ENCODE measurements at regions not wholly inside any gene's neighbourhood (a gene's known extent, or its start where the extent isn't known, plus 50 kb on each side); places are given as distances from the start of the nearest gene placed in this dataset.

DNA sequence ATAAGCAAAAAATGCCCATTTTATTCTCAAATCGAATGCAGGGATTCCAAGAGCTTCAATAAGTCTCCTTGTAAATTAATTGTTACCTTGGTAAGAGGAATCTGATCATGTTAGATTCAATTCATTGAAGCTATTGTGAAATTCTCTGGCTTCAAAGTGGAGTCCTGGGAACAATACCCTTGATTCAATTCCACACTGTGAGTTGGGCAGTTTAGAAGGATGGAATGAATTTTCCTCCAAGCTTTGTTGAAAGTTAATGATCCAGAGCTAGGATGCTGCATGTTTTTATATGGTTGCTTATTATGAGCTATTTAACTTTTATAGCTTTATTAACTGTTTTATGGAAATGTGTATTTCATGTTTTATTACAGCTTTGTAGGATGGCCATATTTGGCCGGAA lies 89.9 kb upstream of the IGF1 start:
- ATAC-seq (no peak), DNase-seq (ENCODE audit: low read depth in 1 of 2, low spot score in 1 of 2) (no peak), FAIRE-seq (no peak)
- Histone ChIP-seq H3K4me3 (no peak overlapping the region), H3K27ac (peak overlapping the region in 1 of 2 experiments; percentile 30; a peak in 2 of 6 replicates), H3K4me2 (no peak overlapping the region), H3K4me1 (peaks cover 25% of the 10 kb centered on the region), H3K9me3 (peaks cover 10% of the 10 kb centered on the region)
- POLR2A ChIA-PET = no interaction called here
- TF ChIP-seq POLR2AphosphoS2 (conservative IDR thresholded peaks at IDR 0.05; ENCODE audit: low read length) (no peak), KDM1A (IDR thresholded peaks at IDR 0.05; ENCODE audit: low read depth) (no peak), HEYL (CRISPR knock-in tag; IDR thresholded peaks at IDR 0.05) (no peak), MAX (IDR thresholded peaks at IDR 0.05) (no peak), RCOR1 (IDR thresholded peaks at IDR 0.05; ENCODE audit: low read depth, low read length) (no peak), NFE2L2 (conservative IDR thresholded peaks at IDR 0.05; ENCODE audit: low read length) (no peak), SMC3 (IDR thresholded peaks at IDR 0.05) (no peak), CBX2 (IDR thresholded peaks at IDR 0.05; ENCODE audit: borderline replicate concordance, low read depth) (no peak), NR3C1 (IDR thresholded peaks at IDR 0.05) (no peak), ZFP36 (IDR thresholded peaks at IDR 0.05; ENCODE audit: borderline replicate concordance, partially characterized antibody) (no peak), FOSB (CRISPR knock-in tag; IDR thresholded peaks at IDR 0.05) (no peak), RFX5 (IDR thresholded peaks at IDR 0.05) (no peak)
- CTCF ChIA-PET = interaction anchor here (0.7 to 1.1 kb wide), 2 partner anchors 89 to 171 kb away, joined by 3 to 4 read pairs; no protein-coding TSS in a partner anchor
- 76% methylated on average over 2 of the region's 2 CpGs for WGBS (ENCODE audit: missing lambda C conversion rate)

- H3K4me1 ChIP-seq = peaks cover 25% of the 10 kb centered on the region
- H3K27ac ChIP-seq = peak overlapping the region in 1 of 2 experiments; percentile 30; a peak in 2 of 6 replicates
- no peak for DNase-seq (ENCODE audit: low read depth in 1 of 2, low spot score in 1 of 2)
- H3K4me3 ChIP-seq = no peak overlapping the region
- peaks cover 15% of the 10 kb centered on the region for H3K9me3 ChIP-seq
- TF ChIP-seq HDAC2 (IDR thresholded peaks at IDR 0.05) = no peak
- no peak for TF ChIP-seq RARB (CRISPR knock-in tag; IDR thresholded peaks at IDR 0.05)
- no peak for TF ChIP-seq POLR2AphosphoS2 (conservative IDR thresholded peaks at IDR 0.05; ENCODE audit: low read length)
- TF ChIP-seq RNF2 (IDR thresholded peaks at IDR 0.05; ENCODE audit: borderline replicate concordance, low read depth) = no peak
- no peak for TF ChIP-seq ZNF302 (CRISPR knock-in tag; IDR thresholded peaks at IDR 0.05)
- TF ChIP-seq JUN (IDR thresholded peaks at IDR 0.05) = no peak
- WGBS (ENCODE audit: missing lambda C conversion rate) = 79% methylated on average over 1 of the region's 1 CpG
- no peak for ATAC-seq
- H3K4me2 ChIP-seq = no peak overlapping the region
- POLR2A ChIA-PET = no interaction called here
- no peak for FAIRE-seq
- CTCF ChIA-PET = interaction anchor here (0.7 to 1.1 kb wide), 2 partner anchors 90 to 171 kb away, joined by 3 to 4 read pairs; no protein-coding TSS in a partner anchor
Observed at GRCh38 chr12:102569803-102570202, 89.4 kb upstream of the IGF1 start.

DNA sequence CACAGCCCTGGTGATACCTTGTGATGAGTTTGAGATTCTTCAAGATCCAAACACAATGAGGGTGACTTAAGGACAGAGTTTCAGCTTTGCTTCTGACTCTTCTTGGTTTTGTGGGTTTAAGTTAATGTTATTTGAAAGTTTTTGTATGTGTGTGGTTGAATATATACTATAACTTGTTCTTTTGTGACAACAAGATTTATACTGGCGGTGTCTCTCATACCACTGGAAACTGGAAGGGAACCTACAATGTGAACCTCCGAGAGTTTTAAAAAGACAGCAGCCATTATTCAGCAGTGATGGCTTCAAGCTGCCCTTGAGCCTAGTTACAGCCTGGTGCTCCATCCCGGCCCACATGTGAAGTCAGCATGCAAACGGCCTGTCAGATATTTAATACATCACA lies 87.9 kb upstream of the IGF1 start:
- FAIRE-seq (peak; percentile 43), ATAC-seq (no peak), DNase-seq (ENCODE audit: low read depth in 1 of 2, low spot score in 1 of 2) (no peak)
- Histone ChIP-seq H3K27ac (peak overlapping the region; percentile 79 to 87), H3K4me3 (no peak overlapping the region), H3K4me1 (peaks cover 27% of the 10 kb centered on the region), H3K9me3 (peaks cover 17% of the 10 kb centered on the region), H3K4me2 (peak overlapping the region; percentile 12; the same call in 1 of the 3 replicates)
- WGBS (ENCODE audit: missing lambda C conversion rate) = 78% methylated on average over 4 of the region's 4 CpGs
- ChIA-PET POLR2A (no interaction called here), CTCF (interaction anchor here (0.6 to 0.7 kb wide), 2 partner anchors 77 to 174 kb away, joined by 3 read pairs; no protein-coding TSS in a partner anchor)
- no peak for TF ChIP-seq HMGXB4 (CRISPR knock-in tag; IDR thresholded peaks at IDR 0.05; ENCODE audit: borderline replicate concordance)
- TF ChIP-seq RARB (CRISPR knock-in tag; IDR thresholded peaks at IDR 0.05) = no peak
- TF ChIP-seq MYC (IDR thresholded peaks at IDR 0.05; ENCODE audit: borderline replicate concordance, low read length) = no peak
- no peak for TF ChIP-seq RNF2 (IDR thresholded peaks at IDR 0.05; ENCODE audit: borderline replicate concordance, low read depth)
- no peak for TF ChIP-seq RCOR1 (IDR thresholded peaks at IDR 0.05; ENCODE audit: low read depth, low read length)
- TF ChIP-seq EHMT2 (IDR thresholded peaks at IDR 0.05; ENCODE audit: low read depth) = no peak
- no peak for TF ChIP-seq PBX3 (IDR thresholded peaks at IDR 0.05)
- TF ChIP-seq TFCP2L1 (CRISPR knock-in tag; IDR thresholded peaks at IDR 0.05) = no peak
- no peak for TF ChIP-seq RAD21 (conservative IDR thresholded peaks at IDR 0.05 in 1 of 2, IDR thresholded peaks at IDR 0.05 in 1 of 2)
- no peak for TF ChIP-seq ZC3H11A (IDR thresholded peaks at IDR 0.05)
- no peak for TF ChIP-seq JUN (IDR thresholded peaks at IDR 0.05)
- TF ChIP-seq ESRRA (IDR thresholded peaks at IDR 0.05; ENCODE audit: borderline replicate concordance, low read length) = no peak
- no peak for TF ChIP-seq HDAC2 (IDR thresholded peaks at IDR 0.05)
- no peak for TF ChIP-seq RFX5 (IDR thresholded peaks at IDR 0.05)
